Dedifferentiated amniotic fluid mesenchymal stem cell (primary cell): ENCODE measurements at regions not wholly inside any gene's neighbourhood (a gene's known extent, or its start where the extent isn't known, plus 50 kb on each side); places are given as distances from the start of the nearest gene placed in this dataset.
"Not testable (repeated sequence)": the region's sequence is repeated elsewhere in the genome, so short reads cannot be mapped to it uniquely, and the experiment has no call there.

Experiments used
- DNase-seq: peaks from one replicate; pipeline ENCODE4 v3.0.0-alpha.2; 2016; ENCODE audit errors: extremely low spot score

GRCh38 chr6:156601152-156602065, 175.8 kb upstream of the ARID1B start:
- no peak for DNase-seq

- no peak for DNase-seq
Measured at GRCh38 chr6:156600678-156601077, 176.5 kb upstream of the ARID1B start.

DNA sequence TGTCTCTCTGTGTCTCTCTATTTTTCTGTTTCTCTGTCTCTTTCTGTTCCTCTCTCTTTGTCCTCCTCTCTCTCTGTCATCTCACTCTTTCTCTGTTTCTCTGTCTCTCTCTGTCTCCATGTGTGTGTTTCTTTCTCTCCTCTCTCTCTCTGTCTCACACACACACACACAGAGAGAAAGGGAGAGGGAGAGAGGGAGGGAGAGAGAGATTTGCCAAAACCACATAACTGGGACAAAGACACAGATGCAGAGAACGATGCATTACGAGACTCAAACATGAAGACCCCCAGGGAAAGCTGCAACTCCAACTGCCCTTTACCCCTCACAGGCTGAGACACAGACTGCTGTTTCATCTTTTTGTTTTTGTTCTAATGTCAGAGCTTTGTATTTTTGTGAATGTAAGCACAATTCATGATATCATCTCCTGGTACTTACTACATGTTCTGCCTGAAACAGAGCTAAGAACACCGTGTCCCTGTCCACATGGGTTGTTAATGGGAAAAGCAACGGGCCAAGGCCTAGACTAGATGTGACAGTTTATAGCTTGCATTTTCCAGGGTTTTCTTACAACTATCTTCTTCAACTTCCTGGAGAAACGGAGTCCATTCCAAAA, 177.1 kb upstream of the ARID1B start:
- DNase-seq, result no peak

DNA sequence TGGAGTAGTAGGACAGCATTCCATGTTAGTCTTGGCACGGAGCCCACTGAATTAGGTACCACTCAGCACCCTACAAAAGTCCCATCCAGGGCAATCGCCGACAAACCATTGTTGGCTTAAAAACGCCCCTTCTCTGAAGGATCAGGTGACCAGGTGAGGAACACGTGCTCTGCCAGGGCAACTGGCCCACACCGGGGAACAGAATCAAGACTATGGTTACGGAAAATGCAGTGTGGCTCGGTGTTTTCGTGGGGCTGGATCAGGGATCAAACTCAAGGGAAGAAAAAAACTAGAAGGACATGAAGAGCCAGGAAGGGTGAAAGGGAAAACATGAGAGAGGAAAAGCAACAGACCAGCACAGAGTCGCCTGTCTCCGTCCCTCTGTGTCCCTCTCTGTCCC, 177.8 kb upstream of the ARID1B start:
- no peak for DNase-seq

DNA sequence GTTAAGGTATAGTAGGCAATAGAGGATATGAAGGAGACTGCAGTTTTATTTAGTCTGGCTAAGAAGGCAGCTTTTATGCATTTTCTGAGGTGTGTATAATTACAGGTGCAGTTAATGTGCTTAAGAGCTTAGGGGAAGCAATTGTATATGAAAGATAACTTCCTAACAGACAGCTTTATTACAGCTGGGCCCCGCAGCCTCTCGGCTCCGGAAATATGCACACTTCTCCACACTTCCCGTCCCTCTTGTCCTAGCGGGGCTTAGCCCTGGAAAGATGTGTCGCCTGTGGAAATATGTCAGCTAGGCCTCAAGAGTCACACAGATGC, 178.4 kb upstream of the ARID1B start:
- no peak for DNase-seq

GRCh38 chr6:156598071-156598854, 178.9 kb upstream of the ARID1B start:
- no peak for DNase-seq

- DNase-seq, result no peak
Measured at GRCh38 chr6:156597095-156597494, 180.1 kb upstream of the ARID1B start.

DNA sequence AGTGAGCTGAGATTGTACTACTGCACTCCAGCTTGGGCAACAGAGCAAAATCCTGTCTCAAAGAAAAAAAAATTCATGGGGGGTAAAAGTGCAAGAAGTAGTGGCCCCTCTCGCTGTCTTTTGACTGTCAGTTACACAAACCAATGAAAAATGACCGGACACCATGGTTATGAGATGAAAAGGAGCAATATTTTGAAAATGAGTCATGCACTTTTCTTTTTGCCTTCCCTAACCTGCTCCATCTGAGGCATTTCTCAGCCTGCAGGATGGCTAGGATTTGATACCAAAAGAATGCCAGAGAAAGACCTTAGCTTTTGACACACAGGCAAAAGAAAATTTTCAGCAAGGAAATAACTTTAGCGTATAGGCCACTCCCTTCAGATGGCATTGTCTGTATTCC, 181.7 kb upstream of the ARID1B start:
- DNase-seq, result no peak

DNA sequence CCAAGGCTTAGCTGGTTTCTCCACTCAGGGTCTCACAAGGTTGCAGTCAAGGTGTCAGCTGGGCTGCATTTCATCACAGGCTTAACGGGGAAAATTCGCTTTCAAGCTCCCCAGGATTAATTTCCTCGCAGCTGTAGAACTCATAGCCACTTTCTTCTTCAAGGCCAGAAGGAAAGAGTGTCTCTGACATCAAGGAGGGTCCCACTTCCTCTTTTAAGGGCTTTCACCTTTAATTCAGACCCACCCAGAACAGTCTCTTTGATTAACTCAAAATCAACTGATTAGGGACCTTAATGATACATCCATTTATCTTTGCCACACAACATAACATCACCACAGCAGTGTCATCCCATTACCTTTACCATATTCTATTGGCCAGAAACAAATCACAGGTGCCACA, 183.3 kb upstream of the ARID1B start:
- DNase-seq, result no peak

DNA sequence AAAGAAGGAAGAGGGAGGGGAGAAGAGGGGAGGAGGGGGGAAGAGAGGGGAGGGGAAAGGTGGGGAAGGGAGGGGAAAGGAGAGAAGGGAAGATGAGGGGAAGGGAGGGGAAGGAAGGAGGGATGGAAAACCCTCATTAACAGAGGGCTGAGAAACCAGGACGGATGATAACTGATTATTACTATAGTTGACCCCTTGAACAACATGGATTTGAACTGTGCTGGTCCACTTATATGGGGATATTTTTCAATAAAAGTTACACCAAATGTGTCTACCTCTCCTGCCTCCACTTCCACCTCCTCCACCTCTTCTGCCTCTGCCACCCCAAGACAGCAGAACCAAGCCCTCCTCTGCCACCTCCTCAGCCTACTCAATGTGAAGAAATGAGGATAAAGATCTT, 184.1 kb upstream of the ARID1B start:
- no peak for DNase-seq

GRCh38 chr6:156590482-156590881, 186.7 kb upstream of the ARID1B start:
- no peak for DNase-seq

DNA sequence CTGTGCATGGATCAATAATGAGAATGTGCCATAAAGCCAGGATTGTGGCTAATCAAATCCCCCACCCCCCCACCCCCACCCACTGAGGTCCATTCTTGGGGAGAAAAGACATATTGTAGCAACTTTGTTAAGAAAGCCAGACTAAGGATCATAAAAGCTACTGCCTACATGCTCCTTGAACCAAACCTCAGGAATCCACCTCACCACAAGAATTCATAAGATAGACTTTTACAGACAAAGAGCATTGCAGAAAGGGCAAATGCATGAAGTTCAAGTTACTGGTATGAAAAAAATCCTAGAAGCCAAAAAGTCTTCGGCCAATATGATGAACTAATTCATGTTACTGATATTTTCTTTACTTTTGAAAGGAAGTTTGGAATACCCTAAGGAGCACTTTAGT, 187.9 kb upstream of the ARID1B start:
- peak; percentile 80 for DNase-seq

DNA sequence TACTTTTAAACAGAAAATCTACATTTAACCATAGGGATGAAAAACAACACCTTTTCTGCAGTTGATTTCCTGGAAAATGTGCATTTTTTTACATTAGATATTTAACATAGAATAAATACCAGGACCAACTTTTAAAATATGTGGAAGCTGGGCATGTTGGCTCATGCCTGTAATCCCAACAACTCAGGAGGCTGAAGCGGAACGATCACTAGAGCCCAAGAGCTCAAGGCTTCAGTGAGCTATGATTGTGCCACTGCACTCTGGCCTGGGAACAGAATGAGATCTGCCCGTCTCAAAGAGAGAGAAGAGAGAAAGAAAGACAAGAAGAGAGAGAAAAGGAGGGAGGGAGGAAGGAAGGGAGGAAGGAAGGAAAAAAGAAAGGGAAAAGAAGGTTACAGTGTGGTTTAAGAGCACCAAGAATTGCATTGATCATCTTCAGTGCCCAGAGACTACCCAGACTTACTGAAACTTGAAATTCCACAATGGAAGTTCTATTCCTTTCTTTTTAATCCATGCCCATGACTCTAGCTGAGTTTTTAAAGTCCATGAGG, 189.4 kb upstream of the ARID1B start:
- no peak for DNase-seq

- DNase-seq, result no peak
Measured at GRCh38 chr6:156587071-156587470, 190.1 kb upstream of the ARID1B start.

DNA sequence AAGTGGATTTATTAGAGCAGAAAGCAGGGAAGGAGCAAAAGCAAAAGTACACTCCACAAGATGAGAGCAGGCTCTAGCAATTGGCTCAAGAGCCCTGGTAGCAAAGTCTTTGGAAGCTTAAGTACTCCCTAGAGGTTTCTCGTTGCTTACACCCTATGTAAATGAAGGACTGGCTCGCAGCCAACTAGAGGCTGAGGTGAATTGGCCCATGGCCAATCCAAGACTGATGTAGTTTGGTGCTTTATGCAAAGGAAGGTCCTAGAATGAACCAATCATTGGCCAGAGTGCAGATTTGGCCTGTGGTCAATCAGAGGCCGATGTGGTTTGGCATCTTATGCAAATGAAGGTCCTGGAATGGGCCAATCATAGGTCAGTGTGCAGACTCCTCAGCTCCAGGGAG, 191.3 kb upstream of the ARID1B start:
- DNase-seq, result no peak

DNA sequence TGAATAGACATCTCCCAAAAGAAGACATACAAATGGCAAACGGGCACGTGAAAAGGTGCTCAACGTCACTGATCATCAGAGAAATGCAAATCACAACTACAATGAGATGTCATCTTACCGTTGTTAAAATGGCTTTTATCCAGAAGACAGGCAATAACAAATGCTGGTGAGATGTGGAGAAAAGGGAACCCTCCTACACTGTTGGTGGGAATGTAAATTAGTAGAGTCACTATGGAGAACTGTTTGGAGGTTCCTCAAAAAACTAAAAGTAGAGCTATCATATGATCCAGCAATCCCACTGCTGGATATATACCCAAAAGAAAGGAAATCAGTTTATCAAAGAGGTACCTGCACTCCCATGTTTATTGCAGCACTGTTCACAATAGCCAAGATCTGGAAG, 193.1 kb upstream of the ARID1B start:
- not testable (repeated sequence) for DNase-seq

- no peak for DNase-seq
Measured at GRCh38 chr6:156583083-156583482, 194.1 kb upstream of the ARID1B start.

DNA sequence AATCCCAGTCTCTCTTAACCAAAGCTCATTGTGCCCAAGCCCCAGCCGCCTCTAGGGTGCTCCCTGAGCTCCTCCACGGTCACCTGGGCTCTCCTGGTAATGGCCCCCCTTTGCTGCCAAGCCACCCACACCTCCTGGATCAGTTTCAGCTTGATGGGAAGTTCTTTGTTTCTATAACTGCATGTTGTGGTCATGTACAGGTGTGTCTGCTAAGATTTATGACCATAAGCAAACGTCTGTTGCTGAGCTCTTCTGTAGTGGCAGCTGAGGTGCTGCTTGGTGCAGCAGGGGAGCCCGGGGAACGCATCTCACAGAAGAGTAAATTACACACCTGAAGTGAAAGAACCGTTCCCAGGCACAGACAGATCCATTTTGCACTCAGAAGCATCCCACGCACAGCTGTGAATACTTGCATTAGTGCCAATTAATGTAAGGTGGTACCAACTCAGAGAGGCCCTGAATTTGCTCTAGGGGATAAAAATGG, 194.6 kb upstream of the ARID1B start:
- DNase-seq, result no peak

GRCh38 chr6:156579564-156579963, 197.6 kb upstream of the ARID1B start:
- DNase-seq, result no peak

DNA sequence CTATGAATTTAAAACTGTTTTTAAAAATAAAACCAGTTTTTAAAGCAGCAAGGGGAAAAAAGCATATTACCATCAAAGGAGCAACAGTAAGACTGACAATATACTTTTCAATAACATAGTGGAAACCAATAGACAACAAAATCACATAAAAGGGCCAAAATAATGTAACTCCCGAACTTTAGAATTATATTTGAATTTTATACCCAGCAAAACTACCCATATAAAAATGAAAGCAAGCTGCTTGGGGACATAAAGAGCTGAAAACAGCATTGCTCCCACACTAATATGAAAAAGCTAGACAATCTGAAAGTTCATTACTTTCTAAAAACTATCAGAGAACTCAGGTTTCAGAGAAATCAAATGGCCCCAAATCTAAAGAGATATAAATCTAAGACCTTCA, 199.4 kb upstream of the ARID1B start:
- DNase-seq, result no peak

DNA sequence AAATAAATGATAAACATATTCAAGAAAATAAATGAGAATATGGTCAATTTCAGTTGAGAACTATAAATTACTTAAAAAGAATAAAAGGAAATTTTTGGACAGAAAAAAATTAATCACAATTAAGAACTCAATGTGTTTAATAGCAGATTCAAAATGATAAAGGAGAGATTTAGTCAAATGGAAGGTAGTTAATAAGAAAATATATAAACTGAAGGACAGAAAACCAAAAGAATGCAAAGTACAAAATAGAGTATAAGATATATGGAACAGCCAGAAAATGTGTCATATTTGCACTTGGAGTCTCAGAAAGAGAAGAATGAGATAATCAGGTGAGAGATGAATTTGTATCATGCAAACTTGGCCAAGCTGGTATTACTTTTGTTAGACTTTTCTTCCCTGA, 201.8 kb upstream of the ARID1B start:
- no peak for DNase-seq

DNA sequence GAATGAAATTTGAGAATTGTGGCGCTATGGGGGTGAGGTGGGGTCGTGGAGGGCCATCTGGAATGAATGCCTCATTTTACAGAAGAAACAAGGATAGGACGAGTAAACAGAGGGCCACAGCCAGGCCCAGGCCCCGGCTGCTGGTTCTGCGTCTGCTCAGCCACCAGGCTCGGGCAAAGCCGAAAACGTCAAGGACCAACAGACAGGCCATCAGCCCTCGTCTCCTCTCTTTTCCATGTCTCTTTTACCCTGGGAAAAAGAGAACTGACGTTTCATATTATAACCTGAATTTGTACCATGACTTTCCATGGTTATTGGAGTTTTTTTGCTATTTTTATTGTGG, 212.4 kb upstream of the ARID1B start:
- no peak for DNase-seq
